ENCODE measurements at regions not wholly inside any gene's neighbourhood (a gene's known extent, or its start where the extent isn't known, plus 50 kb on each side); places are given as distances from the start of the nearest gene placed in this dataset.

- peak overlapping the region; percentile 71 for H3K27ac ChIP-seq (ENCODE audit: extremely low read length, insufficient read depth, low read length)
- ATAC-seq, result no peak
- CTCF ChIA-PET (ENCODE audit: low intra/inter-chr PET ratio, low total read pairs), result no interaction called here
Observed at GRCh38 chr2:42115588-42115987, 53.6 kb upstream of the EML4 start.

More at GRCh38 chr2:42115588-42115987, 53.6 kb upstream of the EML4 start:
- in situ Hi-C loops (cut with HindIII; ENCODE audit: extremely low pct_ligation_motif_present, low pct_unique_long_range_greater_than_20kb), result no loop called here
- Histone ChIP-seq H4K20me1 (ENCODE audit: insufficient read depth, low read length) (no peaks in the 10 kb centered on the region), H3K36me3 (replicated peaks in 1 of 2; ENCODE audit: control insufficient read depth in 1 of 2, insufficient read depth in 2 of 2, low read length in 2 of 2) (no peaks in the 10 kb centered on the region), H2AFZ (ENCODE audit: low read length) (no peak overlapping the region), H3K9me3 (ENCODE audit: low read length) (no peaks in the 10 kb centered on the region), H3K4me1 (ENCODE audit: insufficient read depth, low read length) (peaks cover 91% of the 10 kb centered on the region), H3K4me3 (replicated peaks in 1 of 3; ENCODE audit: insufficient read depth in 1 of 3, low read depth in 2 of 3, low read length in 3 of 3) (no peak overlapping the region), H3K27me3 (ENCODE audit: control insufficient read depth in 1 of 2, insufficient read depth in 2 of 2, low read length in 2 of 2) (no peaks in the 10 kb centered on the region), H3K9ac (ENCODE audit: insufficient read depth, low read depth, low read length) (no peak overlapping the region), H3K4me2 (ENCODE audit: low read depth, low read length) (no peak overlapping the region), H3K79me2 (ENCODE audit: insufficient read depth, low read length) (peaks cover 10% of the 10 kb centered on the region)
- DNase-seq (ENCODE audit: low spot score), result no peak
- POLR2A ChIA-PET, result interaction anchor here (0.6 to 7.1 kb wide), 4 partner anchors 9 to 124 kb away, joined by 3 to 59 read pairs (median 30); no protein-coding TSS in a partner anchor
- TF ChIP-seq ZNF44 (CRISPR knock-in tag; IDR thresholded peaks at IDR 0.05), result 0 out of 2 replicates have a peak, but pooled peaks have one; percentile 44
- peak; percentile 97 for TF ChIP-seq ZNF121 (CRISPR knock-in tag; IDR thresholded peaks at IDR 0.05)
- no peak for TF ChIP-seq SAFB2 (CRISPR knock-in tag; IDR thresholded peaks at IDR 0.05; ENCODE audit: borderline replicate concordance, low read depth)
- TF ChIP-seq NCOA2 (CRISPR knock-in tag; IDR thresholded peaks at IDR 0.05), result no peak
- TF ChIP-seq ZNF430 (CRISPR knock-in tag; IDR thresholded peaks at IDR 0.05), result no peak
- TF ChIP-seq ZNF510 (CRISPR knock-in tag; IDR thresholded peaks at IDR 0.05; ENCODE audit: low read depth), result peak; percentile 55; the same call in 1 of the 2 replicates
- TF ChIP-seq MED8 (CRISPR knock-in tag; IDR thresholded peaks at IDR 0.05; ENCODE audit: insufficient replicate concordance), result peak; percentile 50
- peak; percentile 35; the same call in 1 of the 2 replicates for TF ChIP-seq ZNF333 (CRISPR knock-in tag; IDR thresholded peaks at IDR 0.05; ENCODE audit: borderline replicate concordance)
- no peak for TF ChIP-seq SNAPC2 (CRISPR knock-in tag; IDR thresholded peaks at IDR 0.05)
- peak; percentile 10; the same call in 1 of the 2 replicates for TF ChIP-seq ZNF337 (CRISPR knock-in tag; IDR thresholded peaks at IDR 0.05; ENCODE audit: borderline replicate concordance, low read depth)
- TF ChIP-seq MTERF4 (CRISPR knock-in tag; IDR thresholded peaks at IDR 0.05), result 0 out of 2 replicates have a peak, but pooled peaks have one; percentile 30
- 0 out of 2 replicates have a peak, but pooled peaks have one; percentile 4 for TF ChIP-seq SP140L (CRISPR knock-in tag; IDR thresholded peaks at IDR 0.05; ENCODE audit: borderline replicate concordance)
- 0 out of 2 replicates have a peak, but pooled peaks have one; percentile 39 for TF ChIP-seq ZNF775 (CRISPR knock-in tag; IDR thresholded peaks at IDR 0.05; ENCODE audit: borderline replicate concordance)
- intact Hi-C loops (cut with micrococcal nuclease; ENCODE audit: unreplicated experiment), result no loop called here
- no peak for FAIRE-seq
- no TSS peak for BruUV-seq (replicated peaks)
- 92% methylated on average over 4 of the region's 4 CpGs for WGBS (ENCODE audit: low lambda C conversion rate)

Data from HepG2 (cell line).